ENCODE measurements at regions not wholly inside any gene's neighbourhood (a gene's known extent, or its start where the extent isn't known, plus 50 kb on each side); places are given as distances from the start of the nearest gene placed in this dataset.

GRCh38 chr5:169369130-169369529 lies 68.2 kb upstream of the SLIT3 start:
- no peak overlapping the region for H4K91ac ChIP-seq (replicated peaks; ENCODE audit: insufficient read length, low read length)
- no peak overlapping the region for H2AFZ ChIP-seq (ENCODE audit: low read length)
- no peak overlapping the region for H2BK12ac ChIP-seq (ENCODE audit: low read depth, low read length)
- no peak overlapping the region for H3K14ac ChIP-seq (ENCODE audit: insufficient read length)
- H2BK120ac ChIP-seq (replicated peaks; ENCODE audit: low read depth, low read length), result no peak overlapping the region
- no peak overlapping the region for H3K27ac ChIP-seq (ENCODE audit: low read depth, low read length)
- H3K23me2 ChIP-seq (ENCODE audit: low read depth, low read length), result no peaks in the 10 kb centered on the region
- H4K5ac ChIP-seq (ENCODE audit: insufficient read length, low read depth, low read length), result no peak overlapping the region
- no peak overlapping the region for H3K4me2 ChIP-seq (ENCODE audit: insufficient read depth in 1 of 2, low read depth in 2 of 2, low read length in 2 of 2)
- no peak overlapping the region for H3K23ac ChIP-seq (ENCODE audit: insufficient read length)
- no peak overlapping the region for H3K9ac ChIP-seq (replicated peaks in 1 of 4; ENCODE audit: extremely low read depth in 1 of 4, low read depth in 3 of 4, low read length in 3 of 4)
- H3K4me3 ChIP-seq (ENCODE audit: extremely low read depth in 1 of 4, insufficient read depth in 2 of 4, low read depth in 3 of 4, low read length in 4 of 4), result no peak overlapping the region
- no peaks in the 10 kb centered on the region for H3K36me3 ChIP-seq (ENCODE audit: control insufficient read depth in 2 of 4, insufficient read depth in 4 of 4, low read length in 3 of 4)
- ChIA-PET CTCF (ENCODE audit: partially characterized antibody) (interaction anchor here (0.6 kb wide), 1 partner anchor 60 kb away, joined by 4 read pairs; no protein-coding TSS in a partner anchor), POLR2A (ENCODE audit: partially characterized antibody) (no interaction called here)
- no peak overlapping the region for H2BK5ac ChIP-seq (ENCODE audit: low read depth, low read length)
- no peak overlapping the region for H2BK15ac ChIP-seq (ENCODE audit: low read length)
- DNase-seq (ENCODE audit: low read depth in 1 of 2, low spot score in 2 of 2) (no peak), FAIRE-seq (no peak)
- no peak overlapping the region for H2BK20ac ChIP-seq (ENCODE audit: low read length)
- no peaks in the 10 kb centered on the region for H3K9me3 ChIP-seq (ENCODE audit: insufficient read depth in 2 of 2, low read depth in 1 of 2, low read length in 1 of 2)
- H4K20me1 ChIP-seq (replicated peaks in 1 of 2; ENCODE audit: control insufficient read depth in 1 of 2, insufficient read depth in 2 of 2, low read length in 2 of 2), result no peaks in the 10 kb centered on the region
- no peaks in the 10 kb centered on the region for H3K27me3 ChIP-seq (replicated peaks in 1 of 4; ENCODE audit: control insufficient read depth in 3 of 4, extremely low read depth in 1 of 4, insufficient read depth in 3 of 4, low read length in 3 of 4)
- H2AK5ac ChIP-seq (ENCODE audit: low read depth, low read length), result no peak overlapping the region
- H3K79me1 ChIP-seq (ENCODE audit: low read depth, low read length), result no peaks in the 10 kb centered on the region
- H3K79me2 ChIP-seq (ENCODE audit: control insufficient read depth in 1 of 2, insufficient read depth in 2 of 2, low read length in 2 of 2), result no peaks in the 10 kb centered on the region
- H4K8ac ChIP-seq (ENCODE audit: extremely low read depth, insufficient read depth, low read length), result no peak overlapping the region
- H3K56ac ChIP-seq (replicated peaks; ENCODE audit: insufficient read length, low read depth, low read length), result no peak overlapping the region
- H3K4ac ChIP-seq (replicated peaks; ENCODE audit: insufficient read length, low read depth, low read length), result no peak overlapping the region
- 85% methylated on average over 3 of the region's 3 CpGs; no CpG with 5 or more reads in 1 of the 2 experiments for WGBS, 2 experiments (ENCODE audit: extremely low coverage in 1 of 2, insufficient coverage in 1 of 2, insufficient read length in 1 of 2, insufficient replicate concordance in 2 of 2, low coverage in 1 of 2, low lambda C conversion rate in 2 of 2, missing lambda C conversion rate in 1 of 2)
- no peak overlapping the region for H3K18ac ChIP-seq (ENCODE audit: extremely low read depth, low read length)
- peaks cover 0 to 1% (median 0%) of the 10 kb centered on the region in 4 experiments; a peak in 1 of 7 replicates for H3K4me1 ChIP-seq (replicated peaks in 1 of 4; ENCODE audit: control insufficient read depth in 3 of 4, insufficient read depth in 4 of 4, low read length in 3 of 4)
- TF ChIP-seq JUN (IDR thresholded peaks at IDR 0.05; ENCODE audit: low read depth, low read length) (no peak), ATF3 (IDR thresholded peaks at IDR 0.05; ENCODE audit: insufficient read depth, low read depth, low read length) (no peak), CEBPB (IDR thresholded peaks at IDR 0.05; ENCODE audit: low read depth, low read length) (no peak)

Measured in H1 (cell line).